Natural killer cell treated with Interleukin-12 subunit alpha and Interleukin-12 subunit beta and Interleukin-15 and Interleukin-18, amount 100 ng/mL, for 72 hours (primary cell): ENCODE measurements at regions not wholly inside any gene's neighbourhood (a gene's known extent, or its start where the extent isn't known, plus 50 kb on each side); places are given as distances from the start of the nearest gene placed in this dataset.

ENCODE experiments used
- ATAC-seq, 2 donors: fragments of 150-1000 bp; cut with Tn5 transposase in 1 of 2; sonication (Bioruptor Pico), chemical (Tn5 transposase) in 1 of 2; 2 replicates each; pipeline ENCODE4 v1.10.0; 2021
- DNase-seq: peaks from one replicate; pipeline ENCODE4 v3.0.0; 2022; ENCODE audit warnings: low spot score
- H3K27ac Mint-ChIP-seq, 2 donors: 1 replicate in 1 of 2; 2 replicates in 1 of 2; pipeline ENCODE4 v1.8.0; 2022; ENCODE audit warnings: mixed read lengths in 2 of 2, mild to moderate bottlenecking in 1 of 2, moderate library complexity in 1 of 2
- H3K27me3 Mint-ChIP-seq, 2 donors: 1 replicate in 1 of 2; 2 replicates in 1 of 2; pipeline ENCODE4 v1.8.0; 2022; ENCODE audit warnings: mixed read lengths in 2 of 2
- H3K36me3 Mint-ChIP-seq: one replicate; pipeline ENCODE4 v1.8.0; 2022; ENCODE audit warnings: mixed read lengths
- H3K4me1 Mint-ChIP-seq, 2 donors: 1 replicate in 1 of 2; 2 replicates in 1 of 2; pipeline ENCODE4 v1.8.0; 2022; ENCODE audit warnings: low read depth in 2 of 2, mixed read lengths in 2 of 2, mild to moderate bottlenecking in 1 of 2
- H3K4me3 Mint-ChIP-seq: one replicate; pipeline ENCODE4 v1.8.0; 2022; ENCODE audit warnings: mixed read lengths
- H3K9me3 Mint-ChIP-seq: 2 replicates; pipeline ENCODE4 v1.8.0; 2022; ENCODE audit warnings: mixed read lengths

GRCh38 chr2:20139407-20140172, 85.3 kb downstream of the SDC1 start:
- no peak for DNase-seq
- H3K9me3 Mint-ChIP-seq: no peaks in the 10 kb centered on the region
- no peak for ATAC-seq
- H3K4me1 Mint-ChIP-seq: no peaks in the 10 kb centered on the region
- H3K27ac Mint-ChIP-seq: no peak overlapping the region
- H3K4me3 Mint-ChIP-seq: no peak overlapping the region
- H3K27me3 Mint-ChIP-seq: peaks cover 0 to 10% of the 10 kb centered on the region in 2 donors
- no peaks in the 10 kb centered on the region for H3K36me3 Mint-ChIP-seq

- H3K27ac Mint-ChIP-seq: no peak overlapping the region
- H3K27me3 Mint-ChIP-seq: peaks cover 5 to 13% of the 10 kb centered on the region in 2 donors
- no peaks in the 10 kb centered on the region for H3K4me1 Mint-ChIP-seq
- H3K4me3 Mint-ChIP-seq: no peak overlapping the region
- ATAC-seq: no peak
- no peaks in the 10 kb centered on the region for H3K36me3 Mint-ChIP-seq
- no peak for DNase-seq
- no peaks in the 10 kb centered on the region for H3K9me3 Mint-ChIP-seq
Measured at GRCh38 chr2:20138696-20139095, 86.2 kb downstream of the SDC1 start.

- ATAC-seq (no peak), DNase-seq (no peak)
- no peaks in the 10 kb centered on the region for H3K9me3 Mint-ChIP-seq
- no peak overlapping the region for H3K4me3 Mint-ChIP-seq
- no peaks in the 10 kb centered on the region for H3K36me3 Mint-ChIP-seq
- peaks cover 6% of the 10 kb centered on the region in 2 donors for H3K27me3 Mint-ChIP-seq
- no peaks in the 10 kb centered on the region for H3K4me1 Mint-ChIP-seq
- H3K27ac Mint-ChIP-seq: no peak overlapping the region
Measured at GRCh38 chr2:20137884-20138283, 86.5 kb upstream of the LAPTM4A start.

- Mint-ChIP-seq H3K36me3 (no peaks in the 10 kb centered on the region), H3K4me1 (no peaks in the 10 kb centered on the region), H3K9me3 (no peaks in the 10 kb centered on the region), H3K27ac (no peak overlapping the region), H3K27me3 (peaks cover 7 to 12% of the 10 kb centered on the region in 2 donors), H3K4me3 (no peak overlapping the region)
- DNase-seq (no peak), ATAC-seq (no peak)
Measured at GRCh38 chr2:20137131-20137571, 85.7 kb upstream of the LAPTM4A start.

- DNase-seq: no peak
- Mint-ChIP-seq H3K4me3 (no peak overlapping the region), H3K36me3 (no peaks in the 10 kb centered on the region), H3K27me3 (peaks cover 10 to 19% of the 10 kb centered on the region in 2 donors), H3K9me3 (no peaks in the 10 kb centered on the region), H3K27ac (no peak overlapping the region), H3K4me1 (no peaks in the 10 kb centered on the region)
- ATAC-seq: no peak
Measured at GRCh38 chr2:20136149-20136548, 84.7 kb upstream of the LAPTM4A start.

DNA sequence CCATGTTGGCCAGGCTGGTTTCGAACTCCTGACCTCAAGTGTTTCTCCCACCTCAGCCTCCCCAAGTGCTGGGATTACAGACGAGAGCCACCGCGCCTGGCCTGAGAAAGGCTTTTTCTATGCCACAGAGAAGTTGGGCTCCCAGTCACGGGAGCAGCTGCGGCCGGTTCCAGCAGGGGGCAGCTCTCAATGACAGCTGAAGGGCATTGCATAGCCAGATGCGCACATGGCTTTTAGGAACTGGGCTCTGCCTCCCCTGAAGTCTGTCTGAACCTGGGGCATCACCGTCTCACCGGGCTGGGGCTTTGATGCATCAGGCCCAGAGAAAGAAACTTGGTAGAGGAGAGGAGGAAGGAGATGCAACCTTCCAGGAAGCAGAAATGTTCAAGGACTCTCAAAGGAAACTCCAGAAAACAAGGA, 84.2 kb upstream of the LAPTM4A start:
- H3K27me3 Mint-ChIP-seq: peaks cover 11 to 25% of the 10 kb centered on the region in 2 donors
- no peaks in the 10 kb centered on the region for H3K9me3 Mint-ChIP-seq
- H3K36me3 Mint-ChIP-seq: no peaks in the 10 kb centered on the region
- H3K27ac Mint-ChIP-seq: no peak overlapping the region
- no peak overlapping the region for H3K4me3 Mint-ChIP-seq
- no peaks in the 10 kb centered on the region for H3K4me1 Mint-ChIP-seq
- DNase-seq: no peak
- no peak for ATAC-seq

GRCh38 chr2:20132990-20133535, 81.6 kb upstream of the LAPTM4A start:
- Mint-ChIP-seq H3K9me3 (no peaks in the 10 kb centered on the region), H3K4me3 (no peak overlapping the region), H3K27me3 (peaks cover 11 to 28% of the 10 kb centered on the region in 2 donors), H3K27ac (no peak overlapping the region), H3K4me1 (no peaks in the 10 kb centered on the region), H3K36me3 (no peaks in the 10 kb centered on the region)
- no peak for DNase-seq
- peak in 1 of 2 donors; percentile 10 for ATAC-seq

- DNase-seq: no peak
- peaks cover 11 to 28% of the 10 kb centered on the region in 2 donors for H3K27me3 Mint-ChIP-seq
- no peaks in the 10 kb centered on the region for H3K9me3 Mint-ChIP-seq
- no peaks in the 10 kb centered on the region for H3K4me1 Mint-ChIP-seq
- no peak overlapping the region for H3K27ac Mint-ChIP-seq
- ATAC-seq: no peak
- H3K4me3 Mint-ChIP-seq: no peak overlapping the region
- H3K36me3 Mint-ChIP-seq: no peaks in the 10 kb centered on the region
Measured at GRCh38 chr2:20130821-20131645, 79.6 kb upstream of the LAPTM4A start.

DNA sequence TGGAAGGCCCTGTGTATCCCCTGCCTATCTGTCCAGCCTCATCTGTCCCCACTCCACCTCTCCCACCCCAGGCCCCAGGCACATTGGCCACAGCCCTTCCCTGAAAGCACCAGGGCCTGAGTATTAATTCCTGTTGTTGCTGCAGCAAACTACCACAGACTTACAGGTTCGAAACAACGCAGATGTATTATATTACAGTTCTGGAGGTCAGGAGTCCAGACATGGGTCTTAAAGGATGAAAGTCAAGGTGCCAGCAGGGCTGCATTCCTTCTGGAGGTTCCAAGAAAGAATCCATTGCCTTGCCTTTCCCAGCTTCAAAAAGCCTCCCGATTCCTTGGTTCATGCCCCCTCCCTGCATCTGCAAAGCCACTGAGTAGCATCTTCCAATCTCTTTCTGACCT, 78.7 kb upstream of the LAPTM4A start:
- H3K9me3 Mint-ChIP-seq: no peaks in the 10 kb centered on the region
- DNase-seq (no peak), ATAC-seq (no peak)
- no peak overlapping the region for H3K27ac Mint-ChIP-seq
- H3K4me3 Mint-ChIP-seq: no peak overlapping the region
- H3K36me3 Mint-ChIP-seq: no peaks in the 10 kb centered on the region
- peaks cover 11 to 28% of the 10 kb centered on the region in 2 donors for H3K27me3 Mint-ChIP-seq
- H3K4me1 Mint-ChIP-seq: no peaks in the 10 kb centered on the region

DNA sequence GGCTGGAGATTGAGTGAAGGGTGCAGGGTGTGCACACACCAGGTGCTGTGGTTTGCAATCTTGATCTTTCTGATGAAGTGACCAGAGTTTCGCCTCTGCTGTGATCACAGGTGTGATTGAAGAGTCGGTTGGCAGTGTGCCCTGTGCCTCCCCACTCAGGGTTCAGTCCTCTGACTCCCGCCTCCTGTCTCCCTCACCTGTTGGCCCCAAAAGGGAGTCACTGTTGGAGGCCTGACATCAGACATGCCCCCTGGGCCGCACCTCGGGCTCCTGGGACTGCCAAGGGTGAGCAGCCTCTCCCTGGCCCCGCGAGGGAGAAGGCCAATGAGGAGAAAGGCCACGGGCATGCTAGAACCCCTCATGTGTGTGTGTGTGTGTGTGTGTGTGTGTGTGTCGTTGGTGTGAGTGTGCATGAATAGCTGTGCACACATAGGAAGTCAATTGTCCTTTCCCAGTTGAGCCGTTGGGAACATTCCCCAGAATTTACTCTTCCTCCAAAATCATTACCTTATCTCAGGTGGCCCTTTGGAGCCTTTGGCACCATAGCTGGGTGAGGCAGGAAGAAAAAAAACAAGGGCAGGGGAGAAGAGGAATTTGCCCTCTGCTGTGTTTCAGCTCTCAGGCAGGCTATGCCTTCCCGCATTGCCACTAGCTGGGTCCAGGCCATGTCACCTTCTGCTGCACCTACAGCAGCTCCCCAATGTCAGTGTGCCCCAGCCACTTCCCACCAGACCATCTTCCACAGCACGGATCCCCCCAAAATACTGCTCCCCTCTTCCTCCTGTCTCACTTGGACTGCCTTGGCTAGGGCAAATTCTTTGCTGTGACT, 78.1 kb upstream of the LAPTM4A start:
- ATAC-seq (no peak), DNase-seq (no peak)
- H3K27me3 Mint-ChIP-seq: peaks cover 11 to 28% of the 10 kb centered on the region in 2 donors
- no peak overlapping the region for H3K4me3 Mint-ChIP-seq
- H3K36me3 Mint-ChIP-seq: no peaks in the 10 kb centered on the region
- no peaks in the 10 kb centered on the region for H3K9me3 Mint-ChIP-seq
- H3K4me1 Mint-ChIP-seq: no peaks in the 10 kb centered on the region
- no peak overlapping the region for H3K27ac Mint-ChIP-seq

DNA sequence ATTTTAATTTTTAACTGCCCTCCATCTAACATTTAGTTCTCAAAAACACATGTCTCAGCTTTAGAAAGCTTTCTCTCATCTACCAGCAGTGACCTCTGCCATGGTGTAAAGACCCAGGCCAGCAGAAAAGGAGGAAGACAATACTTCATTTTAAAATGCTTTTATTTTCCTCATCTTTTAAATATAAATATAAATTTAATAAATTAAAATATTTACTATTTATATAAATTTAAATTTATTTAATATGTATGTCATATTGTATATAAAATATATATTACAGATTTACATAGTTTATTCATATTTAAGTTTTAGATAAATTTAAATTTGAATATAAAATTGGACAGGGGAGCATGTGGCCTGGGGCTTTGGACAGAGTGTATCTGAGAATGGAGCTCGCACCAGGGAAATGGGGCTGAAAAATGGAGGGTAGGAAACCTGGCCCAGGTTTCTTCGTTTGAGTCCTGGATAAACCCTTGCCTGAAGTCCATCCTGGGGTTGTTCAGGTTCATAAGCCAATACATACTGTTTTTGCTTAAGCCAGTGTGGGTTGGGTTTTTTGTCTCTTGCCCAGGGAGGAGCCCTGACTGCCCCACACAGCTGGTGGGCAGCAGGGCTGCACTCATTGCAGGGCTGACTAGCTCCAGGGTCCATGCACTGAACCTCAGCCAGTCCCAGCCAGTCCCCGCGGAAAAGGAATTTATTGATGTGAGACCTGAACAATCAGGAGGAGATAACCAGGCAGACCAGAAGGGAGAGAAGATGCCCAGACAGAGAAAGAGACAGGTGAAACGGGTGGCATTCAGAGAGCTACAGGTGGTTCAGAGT, 77.3 kb upstream of the LAPTM4A start:
- H3K27ac Mint-ChIP-seq: no peak overlapping the region
- DNase-seq (no peak), ATAC-seq (no peak)
- no peak overlapping the region for H3K4me3 Mint-ChIP-seq
- no peaks in the 10 kb centered on the region for H3K4me1 Mint-ChIP-seq
- H3K36me3 Mint-ChIP-seq: no peaks in the 10 kb centered on the region
- peaks cover 6 to 25% of the 10 kb centered on the region in 2 donors for H3K27me3 Mint-ChIP-seq
- no peaks in the 10 kb centered on the region for H3K9me3 Mint-ChIP-seq

DNA sequence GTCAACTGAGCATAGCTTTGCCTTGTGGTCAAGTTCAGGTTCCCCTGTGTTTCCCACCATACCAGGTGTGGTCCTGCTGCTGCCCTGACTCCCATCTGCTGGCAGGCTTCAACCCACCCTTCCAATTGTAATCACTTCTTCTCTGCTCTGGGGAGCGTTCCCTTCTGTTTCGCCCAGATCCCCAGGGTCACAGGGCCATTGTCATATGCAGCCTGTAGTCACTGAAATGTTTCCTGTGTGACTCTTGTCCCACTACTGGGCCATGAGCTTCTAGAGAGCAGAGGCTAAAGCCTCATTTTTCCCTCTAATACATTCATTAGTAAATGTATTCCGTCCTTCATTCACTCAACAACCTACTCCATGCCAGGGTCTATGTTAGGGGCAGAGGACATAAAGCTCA, 75.0 kb upstream of the LAPTM4A start:
- ATAC-seq: no peak
- Mint-ChIP-seq H3K36me3 (no peaks in the 10 kb centered on the region), H3K27ac (no peak overlapping the region), H3K27me3 (peaks cover 7 to 20% of the 10 kb centered on the region in 2 donors), H3K4me1 (no peaks in the 10 kb centered on the region), H3K4me3 (no peak overlapping the region), H3K9me3 (no peaks in the 10 kb centered on the region)
- DNase-seq: no peak

DNA sequence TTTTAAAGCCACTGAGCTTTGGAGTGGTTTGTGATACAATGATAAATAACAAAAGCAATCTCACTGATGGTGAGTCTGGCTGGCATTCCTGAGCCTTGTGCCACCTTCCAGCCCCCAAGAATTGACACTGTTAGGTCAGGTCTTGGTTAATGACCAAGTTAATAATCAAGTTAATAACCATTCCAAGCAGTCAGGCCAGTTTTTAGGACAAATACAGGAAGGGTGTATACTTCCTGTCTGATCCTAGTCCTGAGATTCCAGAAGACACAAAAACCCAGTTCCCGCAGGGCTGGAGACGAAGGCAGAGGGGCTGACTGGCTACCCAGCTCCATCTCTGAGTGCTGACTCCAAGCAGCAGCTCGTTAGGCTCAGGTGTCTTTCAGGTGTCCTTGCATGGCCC, 74.6 kb upstream of the LAPTM4A start:
- ATAC-seq: no peak
- peaks cover 4 to 16% of the 10 kb centered on the region in 2 donors for H3K27me3 Mint-ChIP-seq
- H3K9me3 Mint-ChIP-seq: no peaks in the 10 kb centered on the region
- no peaks in the 10 kb centered on the region for H3K36me3 Mint-ChIP-seq
- H3K4me3 Mint-ChIP-seq: no peak overlapping the region
- DNase-seq: no peak
- no peak overlapping the region for H3K27ac Mint-ChIP-seq
- H3K4me1 Mint-ChIP-seq: no peaks in the 10 kb centered on the region
